NCI-H1930 (cell line): ENCODE measurements at regions not wholly inside any gene's neighbourhood (a gene's known extent, or its start where the extent isn't known, plus 50 kb on each side); places are given as distances from the start of the nearest gene placed in this dataset.

ENCODE experiments used
- DNase-seq, 2 experiments: peaks; one replicate each; lab custom pipeline; 2025; lab: John Stamatoyannopoulos, UW

- no peak for DNase-seq
Measured at GRCh38 chr5:57839025-57839424, 356.4 kb upstream of the ACTBL2 start.

- DNase-seq, result no peak
Measured at GRCh38 chr5:57836921-57837320, 354.3 kb upstream of the ACTBL2 start.

DNA sequence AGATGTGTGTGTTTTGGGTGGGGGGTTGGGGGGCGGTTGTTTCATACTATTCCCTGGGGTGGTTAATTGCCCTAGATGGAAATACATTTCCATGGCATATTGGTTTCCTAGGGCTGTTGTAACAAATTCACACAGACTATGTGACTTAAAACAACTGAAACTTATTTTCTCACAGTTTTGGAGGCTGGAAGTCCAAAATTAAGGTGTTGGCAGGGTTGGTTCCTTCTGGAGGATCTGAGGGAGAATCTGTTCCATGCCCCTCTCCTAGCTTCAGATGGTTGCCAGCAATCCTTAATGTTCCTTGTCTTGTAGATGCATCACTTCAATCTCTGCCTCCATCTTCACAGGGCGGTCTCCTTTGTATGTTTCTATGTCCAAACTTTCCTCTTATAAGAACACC, 353.7 kb upstream of the ACTBL2 start:
- DNase-seq, result no peak

DNA sequence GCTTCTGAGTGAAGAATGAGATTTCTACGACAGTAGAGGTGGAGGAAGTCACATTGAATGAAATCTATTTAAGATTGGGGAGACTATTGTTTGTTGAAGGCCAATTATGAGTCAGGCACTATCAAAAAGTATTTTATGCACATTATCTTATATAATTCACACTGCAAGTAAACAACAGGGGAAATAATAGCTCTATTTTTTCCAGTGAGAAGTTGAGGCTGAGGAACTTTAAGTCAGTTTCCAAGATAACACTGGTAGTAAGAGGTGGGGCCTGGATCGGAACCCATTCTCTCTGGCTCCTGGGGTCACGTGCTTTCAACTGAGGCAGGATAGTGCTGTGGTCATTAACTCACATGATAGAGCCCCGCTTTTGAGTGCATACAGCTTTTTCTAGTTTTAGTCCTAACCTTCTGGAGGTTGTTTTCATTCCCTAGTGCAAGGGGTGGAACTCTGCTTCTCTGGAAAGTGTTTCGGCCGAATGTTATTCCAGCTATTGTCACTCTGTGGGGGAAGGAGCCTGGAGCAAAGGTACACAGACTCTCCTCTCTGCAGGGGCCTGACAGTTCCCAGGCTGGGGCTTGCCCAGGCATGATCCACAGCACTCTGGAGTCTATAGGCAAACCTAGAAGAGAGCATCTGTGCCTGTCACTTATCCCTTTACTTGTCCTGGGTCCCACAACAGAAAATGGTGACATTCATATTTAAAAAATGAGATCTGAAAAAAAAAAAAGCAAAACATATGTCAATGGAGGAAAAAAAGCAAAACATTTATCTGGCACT, 352.4 kb upstream of the ACTBL2 start:
- no peak for DNase-seq

DNA sequence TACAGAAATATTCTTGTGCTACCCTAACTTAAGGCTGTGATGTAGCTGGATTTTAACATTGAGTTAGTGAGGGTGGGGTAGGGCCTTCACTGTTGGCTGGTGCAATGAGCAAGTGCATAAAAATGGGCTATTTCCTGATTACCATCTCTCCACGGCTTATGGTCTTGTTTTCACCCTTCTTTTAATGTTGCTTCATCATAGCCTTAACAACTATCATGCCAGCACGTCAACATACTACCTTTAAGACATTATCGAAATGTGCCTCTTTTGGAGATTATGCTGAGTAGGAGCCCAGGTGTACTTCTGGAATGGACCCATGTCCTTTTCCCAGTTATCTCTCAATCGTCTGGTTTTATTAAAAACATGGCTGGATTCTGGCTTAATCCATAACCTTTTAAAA, 350.9 kb upstream of the ACTBL2 start:
- DNase-seq, result no peak

DNA sequence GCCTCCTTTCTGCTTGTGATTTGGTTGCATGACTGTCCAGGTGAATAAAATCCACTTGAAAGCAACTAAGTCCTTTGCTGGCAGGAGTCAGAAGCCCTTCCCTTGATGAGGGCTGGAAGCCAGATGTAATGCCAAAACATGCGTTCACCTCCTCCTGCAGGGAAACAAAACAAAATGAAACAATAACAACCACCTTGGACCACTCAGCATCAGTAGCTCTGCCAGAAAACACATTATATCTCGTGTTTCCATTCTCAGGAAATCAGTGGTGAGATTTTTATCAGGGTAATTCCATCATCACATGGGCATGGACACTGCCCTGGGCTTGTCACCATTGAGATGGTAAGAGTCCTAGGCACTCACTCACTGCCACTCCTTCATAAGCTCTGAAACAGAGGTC, 350.3 kb upstream of the ACTBL2 start:
- DNase-seq, result no peak

GRCh38 chr5:57831932-57832331, 349.3 kb upstream of the ACTBL2 start:
- DNase-seq, result no peak

DNA sequence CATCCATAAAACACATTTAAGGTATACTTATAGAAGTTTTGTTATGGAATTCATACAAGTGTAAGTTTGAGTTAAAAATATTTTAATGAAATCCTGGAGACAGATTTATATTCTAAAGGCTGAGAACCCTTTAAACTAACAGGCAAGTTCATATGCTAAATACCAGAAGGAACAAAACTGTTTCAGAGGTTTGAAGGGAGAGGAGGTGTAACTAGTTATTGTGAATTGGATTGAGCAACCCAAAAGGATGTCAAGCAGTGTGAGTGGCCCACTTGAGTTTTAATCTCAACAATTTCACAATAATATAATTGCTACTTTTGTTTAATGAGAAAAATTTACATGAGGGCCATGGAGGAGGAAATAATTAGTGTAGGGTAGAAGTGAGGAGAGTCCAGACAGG, 348.5 kb upstream of the ACTBL2 start:
- DNase-seq, result no peak

DNA sequence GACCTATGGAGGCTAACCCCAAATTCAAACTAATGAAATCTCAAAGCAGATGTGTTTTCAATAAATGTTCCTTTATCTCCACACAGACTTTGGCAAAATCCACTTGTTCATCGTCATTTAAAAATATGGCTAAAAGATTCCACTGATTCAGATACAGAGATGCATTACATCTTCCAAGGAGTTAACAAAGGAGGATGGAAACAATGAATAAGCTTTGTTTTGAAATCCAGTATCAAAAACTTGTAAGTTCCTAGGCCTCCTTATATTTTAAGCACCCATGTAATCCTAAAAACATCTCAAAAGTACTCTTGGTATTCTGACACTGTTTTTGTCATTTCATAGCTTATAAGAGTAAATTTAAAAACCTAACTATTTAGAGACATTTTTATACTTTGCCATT, 345.6 kb upstream of the ACTBL2 start:
- DNase-seq, result no peak

- DNase-seq, result no peak
Measured at GRCh38 chr5:57825031-57825686, 342.5 kb upstream of the ACTBL2 start.

DNA sequence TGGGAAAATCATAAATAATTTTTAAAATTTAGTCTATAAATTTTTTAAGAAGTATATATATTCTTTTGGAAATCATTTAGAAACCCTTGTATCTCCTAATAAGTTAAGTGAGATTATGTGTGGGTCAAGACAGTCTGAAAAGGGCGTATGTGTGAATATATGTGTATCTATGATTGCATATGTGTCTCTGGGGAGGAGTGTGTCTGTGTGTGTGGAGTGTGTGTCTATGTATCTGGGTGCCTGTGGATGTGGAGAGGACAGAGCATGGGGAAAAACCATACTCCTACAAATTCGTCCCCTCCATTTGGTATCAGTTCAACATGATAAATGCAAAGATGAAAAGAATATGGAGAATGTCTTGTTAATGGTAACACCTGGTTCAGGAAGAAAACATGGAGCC, 342.0 kb upstream of the ACTBL2 start:
- DNase-seq, result no peak

GRCh38 chr5:57824047-57824446, 341.4 kb upstream of the ACTBL2 start:
- DNase-seq, result no peak

DNA sequence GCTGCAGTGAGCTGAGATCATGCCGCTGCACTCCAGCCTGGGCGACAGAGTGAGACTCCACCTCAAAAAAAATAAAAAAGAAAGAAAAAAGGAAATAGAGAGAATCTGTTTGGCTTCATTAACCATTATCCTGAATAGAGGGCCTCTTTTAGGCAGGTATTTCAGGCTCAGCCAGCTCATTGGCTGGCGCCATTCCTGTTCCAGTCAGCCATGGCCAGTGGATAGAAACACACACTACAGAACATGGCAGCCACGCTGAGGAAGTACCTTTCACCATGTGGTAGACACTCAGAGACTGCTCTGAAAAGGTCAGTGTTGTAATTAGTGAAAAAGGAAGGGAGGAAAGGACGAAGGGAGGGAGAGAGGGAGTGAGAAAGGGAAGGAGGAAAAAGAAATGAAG, 340.0 kb upstream of the ACTBL2 start:
- DNase-seq, result no peak

GRCh38 chr5:57818397-57818796, 335.8 kb upstream of the ACTBL2 start:
- DNase-seq, result no peak

- no peak for DNase-seq
Measured at GRCh38 chr5:57817924-57818323, 335.3 kb upstream of the ACTBL2 start.

GRCh38 chr5:57817001-57817453, 334.4 kb upstream of the ACTBL2 start:
- no peak for DNase-seq

- DNase-seq, result no peak
Measured at GRCh38 chr5:57816108-57816507, 333.5 kb upstream of the ACTBL2 start.

GRCh38 chr5:57805732-57806131, 323.1 kb upstream of the ACTBL2 start:
- DNase-seq, result no peak

- no peak for DNase-seq
Measured at GRCh38 chr5:57805170-57805569, 322.6 kb upstream of the ACTBL2 start.

GRCh38 chr5:57804505-57804904, 321.9 kb upstream of the ACTBL2 start:
- DNase-seq, result no peak

DNA sequence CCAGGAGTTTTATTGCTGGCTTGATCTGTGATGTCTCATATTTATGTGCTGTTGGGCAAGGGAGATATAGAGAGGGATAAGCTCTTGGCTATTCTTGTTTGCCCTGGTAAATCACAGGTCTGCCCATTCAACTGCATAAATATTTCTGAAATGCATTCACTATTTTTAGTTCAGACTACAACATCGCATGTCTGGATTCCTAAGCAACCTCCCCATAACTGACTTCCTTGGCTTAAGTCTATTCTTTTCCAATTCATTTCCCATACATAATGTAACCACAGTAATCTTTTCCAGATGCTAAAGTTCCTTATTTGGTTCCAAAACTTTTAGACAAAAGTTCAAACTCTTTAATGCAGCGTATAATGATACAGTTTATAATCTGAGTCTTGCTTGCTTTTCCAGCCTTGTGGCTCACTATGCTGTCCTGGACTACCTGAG, 321.4 kb upstream of the ACTBL2 start:
- DNase-seq, result no peak

- DNase-seq, result no peak
Measured at GRCh38 chr5:57802131-57802530, 319.5 kb upstream of the ACTBL2 start.

DNA sequence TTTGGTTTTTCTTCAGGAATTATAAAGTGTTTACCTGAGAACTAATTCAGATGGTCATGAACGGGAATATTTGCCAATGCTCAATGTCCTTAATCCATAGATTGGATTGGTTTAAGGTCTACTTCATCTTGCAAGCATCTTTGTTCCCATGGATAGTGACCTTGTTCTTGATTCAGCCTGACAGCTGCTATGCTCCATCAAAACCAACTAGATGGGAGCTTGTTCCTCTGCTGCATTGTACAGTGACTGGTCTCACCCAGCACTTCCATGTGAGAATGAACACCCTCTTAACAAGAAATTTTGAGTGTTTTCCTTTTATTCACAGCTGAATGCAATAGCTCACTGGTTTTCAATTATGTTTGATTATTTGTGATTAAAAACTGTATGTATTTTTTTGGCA, 312.6 kb upstream of the ACTBL2 start:
- no peak for DNase-seq

DNA sequence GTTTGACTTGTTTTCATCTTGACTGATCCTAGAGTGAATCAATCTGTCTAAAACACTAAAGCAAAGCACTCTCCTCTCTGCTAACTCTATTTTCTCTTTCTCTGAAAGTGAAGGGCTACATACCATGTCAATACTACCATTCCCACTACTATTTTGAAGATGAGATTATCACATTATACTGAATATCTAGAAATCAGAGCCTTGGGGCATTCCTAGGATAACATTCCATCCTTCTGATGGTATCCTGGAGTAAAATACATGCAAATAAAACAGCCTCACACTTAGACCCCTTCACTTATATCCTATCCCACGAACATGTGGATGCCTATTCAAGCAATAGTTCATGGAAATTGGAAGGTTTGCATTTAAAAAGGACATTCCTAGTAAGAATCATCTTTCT, 309.3 kb upstream of the ACTBL2 start:
- DNase-seq, result no peak
